ENCODE measurements at regions not wholly inside any gene's neighbourhood (a gene's known extent, or its start where the extent isn't known, plus 50 kb on each side); places are given as distances from the start of the nearest gene placed in this dataset.

DNA sequence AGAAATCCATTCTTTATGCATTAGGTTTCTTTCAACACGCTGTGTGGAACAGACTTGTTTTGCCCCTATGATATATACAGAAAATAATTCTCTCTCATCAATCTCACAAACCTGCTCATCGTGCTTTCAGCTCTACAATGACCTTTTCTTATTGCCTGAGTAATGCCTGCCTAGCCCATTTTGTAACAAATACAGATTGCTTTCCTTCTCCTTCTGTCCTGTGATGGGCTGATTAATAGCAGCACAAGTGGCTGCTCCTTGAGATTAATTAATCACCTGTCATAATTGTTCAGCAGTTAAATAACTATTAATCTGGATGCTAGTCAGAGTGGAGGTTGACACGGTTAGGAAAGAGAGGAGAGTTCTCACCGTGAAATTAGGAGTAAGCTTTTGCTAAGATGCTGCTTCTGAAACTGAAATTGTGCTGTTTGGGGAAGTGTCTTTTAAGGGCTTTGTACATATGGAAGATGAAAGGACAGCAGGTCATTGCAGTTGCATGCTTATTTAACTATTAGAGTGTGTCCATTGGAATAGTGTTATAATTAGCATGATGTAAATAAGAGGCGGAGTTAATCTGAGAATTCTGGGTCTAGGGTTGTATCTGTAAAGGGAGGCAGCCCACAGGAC is 1430.5 kb downstream of the FAM181B start:
- H3K4ac ChIP-seq (ENCODE audit: low read depth, low read length) = no peak overlapping the region
- TF ChIP-seq, protein P1, sequence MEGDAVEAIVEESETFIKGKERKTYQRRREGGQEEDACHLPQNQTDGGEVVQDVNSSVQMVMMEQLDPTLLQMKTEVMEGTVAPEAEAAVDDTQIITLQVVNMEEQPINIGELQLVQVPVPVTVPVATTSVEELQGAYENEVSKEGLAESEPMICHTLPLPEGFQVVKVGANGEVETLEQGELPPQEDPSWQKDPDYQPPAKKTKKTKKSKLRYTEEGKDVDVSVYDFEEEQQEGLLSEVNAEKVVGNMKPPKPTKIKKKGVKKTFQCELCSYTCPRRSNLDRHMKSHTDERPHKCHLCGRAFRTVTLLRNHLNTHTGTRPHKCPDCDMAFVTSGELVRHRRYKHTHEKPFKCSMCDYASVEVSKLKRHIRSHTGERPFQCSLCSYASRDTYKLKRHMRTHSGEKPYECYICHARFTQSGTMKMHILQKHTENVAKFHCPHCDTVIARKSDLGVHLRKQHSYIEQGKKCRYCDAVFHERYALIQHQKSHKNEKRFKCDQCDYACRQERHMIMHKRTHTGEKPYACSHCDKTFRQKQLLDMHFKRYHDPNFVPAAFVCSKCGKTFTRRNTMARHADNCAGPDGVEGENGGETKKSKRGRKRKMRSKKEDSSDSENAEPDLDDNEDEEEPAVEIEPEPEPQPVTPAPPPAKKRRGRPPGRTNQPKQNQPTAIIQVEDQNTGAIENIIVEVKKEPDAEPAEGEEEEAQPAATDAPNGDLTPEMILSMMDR (conservative IDR thresholded peaks at IDR 0.05) = no peak
- no peak overlapping the region for H4K91ac ChIP-seq (ENCODE audit: insufficient read length, low read depth, low read length)
- H4K5ac ChIP-seq (ENCODE audit: insufficient read length, low read depth, low read length) = no peak overlapping the region
- H3T11ph ChIP-seq (ENCODE audit: low read length) = no peak overlapping the region
- H2AFZ ChIP-seq (ENCODE audit: low read length) = no peak overlapping the region
- DNase-seq = no peak
- no peak overlapping the region for H3K18ac ChIP-seq (ENCODE audit: insufficient read length, low read depth, low read length)
- no peaks in the 10 kb centered on the region for H3K79me2 ChIP-seq (ENCODE audit: insufficient read depth, low read length)
- H3K79me1 ChIP-seq (ENCODE audit: insufficient read depth, low read depth, low read length, poor library complexity, severe bottlenecking) = no peaks in the 10 kb centered on the region
- H3K23me2 ChIP-seq (ENCODE audit: insufficient read length, low read depth, low read length, poor library complexity, severe bottlenecking) = no peaks in the 10 kb centered on the region
- H3K9ac ChIP-seq (ENCODE audit: extremely low read depth, insufficient read length, low read length) = no peak overlapping the region
- no CpG with 5 or more reads among the region's 5 CpGs for WGBS (ENCODE audit: extremely low coverage, insufficient read length, low lambda C conversion rate)
- H3K56ac ChIP-seq (ENCODE audit: insufficient read length, low read depth, low read length) = no peak overlapping the region
- no peak overlapping the region for H3K23ac ChIP-seq (ENCODE audit: insufficient read length, low read depth, low read length)
- no peaks in the 10 kb centered on the region for H3K9me3 Mint-ChIP-seq
- H3K4me1 Mint-ChIP-seq = peaks cover 0 to 11% of the 10 kb centered on the region in 2 experiments; a peak in 3 of 4 replicates
- H3K36me3 Mint-ChIP-seq (ENCODE audit: insufficient read depth in 1 of 3, low read depth in 3 of 3) = no peaks in the 10 kb centered on the region
- H2BK20ac ChIP-seq (ENCODE audit: low read depth, low read length, poor library complexity, severe bottlenecking) = no peak overlapping the region
- no peak overlapping the region for H2BK120ac ChIP-seq (ENCODE audit: low read depth, low read length, poor library complexity, severe bottlenecking)
- no peak overlapping the region for H3K27ac ChIP-seq (ENCODE audit: insufficient read length, low read depth, low read length)
- H4K8ac ChIP-seq (replicated peaks; ENCODE audit: insufficient read length, low read depth, low read length) = no peak overlapping the region
- H2AK5ac ChIP-seq (ENCODE audit: insufficient read length, low read length) = no peak overlapping the region
- no peak overlapping the region for H3K4me3 Mint-ChIP-seq
- H3K4me2 ChIP-seq (ENCODE audit: insufficient read depth, insufficient read length, low read length) = no peak overlapping the region
- no peaks in the 10 kb centered on the region for H3K27me3 Mint-ChIP-seq (ENCODE audit: low read depth)
- no peak overlapping the region for H3K14ac ChIP-seq (ENCODE audit: insufficient read depth, low read length)
- H2BK5ac ChIP-seq (ENCODE audit: insufficient read length, low read length) = no peak overlapping the region
- H4K20me1 ChIP-seq (ENCODE audit: control insufficient read depth, insufficient read depth, insufficient read length) = no peaks in the 10 kb centered on the region
- H2BK15ac ChIP-seq (ENCODE audit: low read depth, low read length) = no peak overlapping the region
- H2BK12ac ChIP-seq (ENCODE audit: insufficient read length, low read depth, low read length) = no peak overlapping the region
- no peak overlapping the region; a peak in 1 of 7 replicates for H3K27ac Mint-ChIP-seq
- no peaks in the 10 kb centered on the region for H3K4me1 ChIP-seq (ENCODE audit: insufficient read depth, low read length)
- H3K9me3 ChIP-seq (ENCODE audit: control insufficient read depth, low read depth, low read length) = no peaks in the 10 kb centered on the region
- no peaks in the 10 kb centered on the region for H3K27me3 ChIP-seq (ENCODE audit: insufficient read depth, low read length)

All from H9 (cell line).